IMR-90 (cell line): ENCODE measurements at regions not wholly inside any gene's neighbourhood (a gene's known extent, or its start where the extent isn't known, plus 50 kb on each side); places are given as distances from the start of the nearest gene placed in this dataset.

Experiments
- ATAC-seq: fragments of 200-7000 bp; cut with Tn5 transposase; 2 replicates; pipeline ENCODE4 v1.9.1; 2020; ENCODE audit warnings: low read depth, mild to moderate bottlenecking, moderate library complexity
- BruUV-seq: library from RNA; stranded (reverse); fragments of 400-500 nt; replicated peaks from 2 replicates; lab custom pipeline; 2021; lab: Mats Ljungman, UMichigan
- CTCF ChIA-PET: fragments of 300-600 bp; formaldehyde crosslinking; extraction: SDS; loops from one replicate; lab custom pipeline; 2021; ENCODE audit warnings: antibody characterized with exemption; lab: Yijun Ruan, JAX
- POLR2A ChIA-PET: fragments of 300-600 bp; sonication (Branson Sonifier 250); formaldehyde crosslinking; loops from one replicate; lab custom pipeline; 2022; ENCODE audit warnings: antibody characterized with exemption; ENCODE audit not compliant: unreplicated experiment; lab: Charles Lee
- DNase-seq: peaks from one replicate; pipeline ENCODE4 v3.0.0; 2013
- H2AFZ ChIP-seq: replicated peaks from 2 replicates; pipeline ENCODE3; 2013; ENCODE audit warnings: low read length, mild to moderate bottlenecking; ENCODE audit not compliant: poor library complexity
- H2AK5ac ChIP-seq: 2 replicates; pipeline ENCODE4 v1.6.1; 2013; ENCODE audit warnings: low read depth, low read length, inconsistent platforms
- H2AK9ac ChIP-seq: replicated peaks from 2 replicates; pipeline ENCODE3; 2013; ENCODE audit warnings: mild to moderate bottlenecking, low read depth, low read length, moderate library complexity; ENCODE audit not compliant: poor library complexity
- H2BK120ac ChIP-seq: 2 replicates; pipeline ENCODE4 v1.6.1; 2013; ENCODE audit warnings: low read depth, low read length, inconsistent platforms
- H2BK15ac ChIP-seq: 3 replicates; pipeline ENCODE4 v1.6.1; 2013; ENCODE audit warnings: low read depth, low read length, inconsistent platforms
- H2BK20ac ChIP-seq: 2 replicates; pipeline ENCODE4 v1.6.1; 2013; ENCODE audit warnings: low read depth, mild to moderate bottlenecking, inconsistent platforms, low read length, moderate library complexity
- H2BK5ac ChIP-seq: 2 replicates; pipeline ENCODE4 v1.6.1; 2013; ENCODE audit warnings: mild to moderate bottlenecking, low read depth, low read length, inconsistent platforms; ENCODE audit not compliant: poor library complexity, severe bottlenecking
- H3K14ac ChIP-seq: replicated peaks from 2 replicates; pipeline ENCODE4 v1.6.1; 2013; ENCODE audit warnings: low read depth, low read length, inconsistent platforms
- H3K18ac ChIP-seq: 2 replicates; pipeline ENCODE4 v1.6.1; 2013; ENCODE audit warnings: low read depth, low read length, control low read depth
- H3K23ac ChIP-seq: 2 replicates; pipeline ENCODE4 v1.6.1; 2013; ENCODE audit warnings: low read depth, low read length, inconsistent platforms
- H3K27ac ChIP-seq: 2 replicates; pipeline ENCODE4 v1.5.1; 2013; ENCODE audit warnings: mild to moderate bottlenecking, control low read depth, low read length; ENCODE audit not compliant: insufficient read depth
- H3K27me3 ChIP-seq: 2 replicates; pipeline ENCODE4 v1.6.1; 2013; ENCODE audit warnings: low read length; ENCODE audit not compliant: control insufficient read depth, insufficient read depth
- H3K36me3 ChIP-seq: 2 replicates; pipeline ENCODE4 v1.6.1; 2013; ENCODE audit warnings: low read length, mixed read lengths; ENCODE audit not compliant: control insufficient read depth, insufficient read depth
- H3K4ac ChIP-seq: 2 replicates; pipeline ENCODE4 v1.6.1; 2013; ENCODE audit warnings: low read depth, low read length, inconsistent platforms
- H3K4me1 ChIP-seq: 2 replicates; pipeline ENCODE4 v1.6.1; 2013; ENCODE audit warnings: low read length, mixed read lengths; ENCODE audit not compliant: control insufficient read depth, insufficient read depth
- H3K4me2 ChIP-seq: 2 replicates; pipeline ENCODE4 v1.6.1; 2013; ENCODE audit warnings: low read depth, mild to moderate bottlenecking, control low read depth, low read length, moderate library complexity
- H3K4me3 ChIP-seq: 2 replicates; pipeline ENCODE4 v1.5.1; 2013; ENCODE audit warnings: low read depth, mild to moderate bottlenecking, control low read depth, low read length, moderate library complexity; ENCODE audit not compliant: insufficient read depth
- H3K56ac ChIP-seq: 2 replicates; pipeline ENCODE4 v1.6.1; 2013; ENCODE audit warnings: low read length, inconsistent platforms; ENCODE audit not compliant: insufficient read depth; ENCODE audit errors: extremely low read depth
- H3K79me1 ChIP-seq, 2 experiments: 2 replicates each; pipeline ENCODE4 v1.6.1; 2013; ENCODE audit warnings: low read length in 2 of 2, inconsistent platforms in 1 of 2, low read depth in 1 of 2
- H3K9ac ChIP-seq: 2 replicates; pipeline ENCODE4 v1.6.1; 2013; ENCODE audit warnings: low read depth, low read length, control low read depth
- H3K9me1 ChIP-seq: 2 replicates; pipeline ENCODE4 v1.6.1; 2013; ENCODE audit warnings: low read length, inconsistent platforms; ENCODE audit not compliant: insufficient read depth
- H3K9me3 ChIP-seq: 2 replicates; pipeline ENCODE4 v1.6.1; 2013; ENCODE audit warnings: low read length; ENCODE audit not compliant: control insufficient read depth, insufficient read depth
- H4K20me1 ChIP-seq: 2 replicates; pipeline ENCODE4 v1.6.1; 2013; ENCODE audit warnings: low read length, inconsistent platforms; ENCODE audit not compliant: insufficient read depth
- H4K5ac ChIP-seq: 2 replicates; pipeline ENCODE4 v1.6.1; 2013; ENCODE audit warnings: mild to moderate bottlenecking, low read depth, low read length, control low read depth
- H4K8ac ChIP-seq, 2 experiments: 2 replicates each; pipeline ENCODE4 v1.6.1; 2013; ENCODE audit warnings: low read depth in 2 of 2, low read length in 2 of 2, control low read depth in 1 of 2, inconsistent platforms in 1 of 2
- H4K91ac ChIP-seq: 2 replicates; pipeline ENCODE4 v1.6.1; 2013; ENCODE audit warnings: low read depth, low read length, inconsistent platforms; ENCODE audit not compliant: insufficient read depth
- BHLHE40 ChIP-seq: fragments of 150-350 bp; IDR thresholded peaks from 2 replicates; pipeline ENCODE4 v1.6.1; 2016; ENCODE audit warnings: mild to moderate bottlenecking, low read depth, low read length
- CEBPB ChIP-seq: IDR thresholded peaks from 2 replicates; pipeline ENCODE4 v1.6.1; 2012; ENCODE audit warnings: low read depth, low read length, improper control_type of control experiment
- CHD1 ChIP-seq: IDR thresholded peaks from 2 replicates; pipeline ENCODE4 v1.6.1; 2012; ENCODE audit warnings: low read depth, low read length, improper control_type of control experiment
- CTCF ChIP-seq: conservative IDR thresholded peaks from 2 replicates; pipeline ENCODE4 v1.5.1; 2012; ENCODE audit warnings: mild to moderate bottlenecking, low read depth, low read length, improper control_type of control experiment
- ELK1 ChIP-seq: fragments of 150-350 bp; IDR thresholded peaks from 2 replicates; pipeline ENCODE4 v1.6.1; 2016; ENCODE audit warnings: low read depth, mild to moderate bottlenecking, low read length, moderate library complexity, borderline replicate concordance
- FOS ChIP-seq: fragments of 150-350 bp; IDR thresholded peaks from 2 replicates; pipeline ENCODE4 v1.6.1; 2016; ENCODE audit warnings: low read depth, low read length
- MAFK ChIP-seq: IDR thresholded peaks from 2 replicates; pipeline ENCODE4 v1.6.1; 2012; ENCODE audit warnings: low read depth, low read length, improper control_type of control experiment
- MAZ ChIP-seq: IDR thresholded peaks from 2 replicates; pipeline ENCODE4 v1.6.1; 2012; ENCODE audit warnings: low read depth, mild to moderate bottlenecking, low read length, improper control_type of control experiment, moderate library complexity, borderline replicate concordance
- MXI1 ChIP-seq: IDR thresholded peaks from 2 replicates; pipeline ENCODE4 v1.6.1; 2012; ENCODE audit warnings: low read depth, mild to moderate bottlenecking, low read length, moderate library complexity, borderline replicate concordance
- NFE2L2 ChIP-seq: fragments of 150-350 bp; IDR thresholded peaks from 2 replicates; pipeline ENCODE4 v1.6.1; 2016; ENCODE audit warnings: low read depth, mild to moderate bottlenecking, low read length
- POLR2A ChIP-seq: IDR thresholded peaks from 2 replicates; pipeline ENCODE4 v1.6.1; 2012; ENCODE audit warnings: mild to moderate bottlenecking, low read depth, low read length
- RAD21 ChIP-seq: IDR thresholded peaks from 2 replicates; pipeline ENCODE4 v1.6.1; 2012; ENCODE audit warnings: low read length, improper control_type of control experiment
- RCOR1 ChIP-seq: IDR thresholded peaks from 2 replicates; pipeline ENCODE4 v1.6.1; 2012; ENCODE audit warnings: mild to moderate bottlenecking, low read length, improper control_type of control experiment; ENCODE audit not compliant: insufficient replicate concordance
- RFX5 ChIP-seq: IDR thresholded peaks from 2 replicates; pipeline ENCODE4 v1.8.0; 2012; ENCODE audit warnings: low read depth, mild to moderate bottlenecking, low read length, moderate library complexity
- SMC3 ChIP-seq: fragments of 150-350 bp; IDR thresholded peaks from 2 replicates; pipeline ENCODE4 v1.6.1; 2016; ENCODE audit warnings: low read depth, mild to moderate bottlenecking, antibody characterized with exemption, low read length, moderate library complexity
- USF2 ChIP-seq: fragments of 150-350 bp; IDR thresholded peaks from 2 replicates; pipeline ENCODE4 v1.6.1; 2017; ENCODE audit warnings: mild to moderate bottlenecking, antibody characterized with exemption, low read length, low read depth
- WGBS, 2 experiments: methylation state at CpG; one replicate each; pipeline versions ENCODE4 v1.1.5 to v1.1.7; 2013; ENCODE audit warnings: missing lambda C conversion rate in 2 of 2; ENCODE audit not compliant: insufficient read length in 1 of 2; ENCODE audit errors: extremely low coverage in 2 of 2; 5-methylcytosine and 5-hydroxymethylcytosine counted together
- dilution Hi-C: fragments of 300-500 bp; cut with HindIII; formaldehyde crosslinking; loops from one replicate; pipeline ENCODE4 v1.14.3; 2018; ENCODE audit warnings: low sequenced_read_pairs; ENCODE audit not compliant: unreplicated experiment
- in situ Hi-C: fragments of 300-500 bp; cut with MboI; formaldehyde crosslinking; loops from 3 replicates; pipeline ENCODE4 v1.14.3; 2019; ENCODE audit warnings: low sequenced_read_pairs, inconsistent platforms, mixed read lengths
- intact Hi-C: fragments of 100-400 bp; cut with micrococcal nuclease; formaldehyde crosslinking; loops from 2 replicates; pipeline ENCODE4 v1.10.0; 2022

GRCh38 chr2:76461431-76461830 lies 750.7 kb upstream of the GCFC2 start:
- no peak overlapping the region for H3K56ac ChIP-seq
- H2BK15ac ChIP-seq = no peak overlapping the region
- H4K8ac ChIP-seq = no peak overlapping the region
- no peak for DNase-seq
- H3K27me3 ChIP-seq = no peaks in the 10 kb centered on the region
- no peak overlapping the region for H2AFZ ChIP-seq
- no peaks in the 10 kb centered on the region for H4K20me1 ChIP-seq
- WGBS, 2 experiments = no CpG with 5 or more reads among the region's 4 CpGs
- no TSS peak for BruUV-seq
- H2AK9ac ChIP-seq = no peak overlapping the region
- no peak overlapping the region for H2AK5ac ChIP-seq
- H4K91ac ChIP-seq = no peak overlapping the region
- no peak overlapping the region for H4K5ac ChIP-seq
- H3K9me3 ChIP-seq = peaks cover 2% of the 10 kb centered on the region; the same call in 1 of the 2 replicates
- H3K9ac ChIP-seq = no peak overlapping the region
- no peaks in the 10 kb centered on the region for H3K9me1 ChIP-seq
- ChIA-PET CTCF (no interaction called here), POLR2A (no interaction called here)
- in situ Hi-C loops (no loop called here), intact Hi-C loops (no loop called here), dilution Hi-C loops (no loop called here)
- no peaks in the 10 kb centered on the region for H3K36me3 ChIP-seq
- H3K27ac ChIP-seq = no peak overlapping the region
- H3K4ac ChIP-seq = no peak overlapping the region
- no peaks in the 10 kb centered on the region for H3K4me1 ChIP-seq
- no peak for ATAC-seq
- no peak overlapping the region for H3K18ac ChIP-seq
- H3K4me3 ChIP-seq = no peak overlapping the region
- no peak overlapping the region for H2BK20ac ChIP-seq
- no peak overlapping the region for H2BK5ac ChIP-seq
- no peak for TF ChIP-seq CHD1
- TF ChIP-seq RFX5 = no peak
- TF ChIP-seq MAFK = no peak
- TF ChIP-seq MAZ = no peak
- no peak for TF ChIP-seq CEBPB
- no peak for TF ChIP-seq MXI1
- TF ChIP-seq USF2 = no peak
- no peak for TF ChIP-seq POLR2A
- no peak for TF ChIP-seq ELK1
- no peak for TF ChIP-seq FOS
- no peak for TF ChIP-seq RCOR1
- no peak for TF ChIP-seq CTCF
- no peak for TF ChIP-seq NFE2L2
- no peak for TF ChIP-seq SMC3
- no peak for TF ChIP-seq BHLHE40
- TF ChIP-seq RAD21 = no peak
- H3K23ac ChIP-seq = no peak overlapping the region
- no peak overlapping the region for H2BK120ac ChIP-seq
- no peak overlapping the region for H3K14ac ChIP-seq
- H3K79me1 ChIP-seq = no peaks in the 10 kb centered on the region
- no peak overlapping the region for H3K4me2 ChIP-seq
